Endothelial cell of umbilical vein (primary cell): ENCODE measurements at regions not wholly inside any gene's neighbourhood (a gene's known extent, or its start where the extent isn't known, plus 50 kb on each side); places are given as distances from the start of the nearest gene placed in this dataset.

ENCODE experiments used
- BruUV-seq: library from RNA; stranded (reverse); fragments of 400-500 nt; replicated peaks from 2 replicates; lab custom pipeline; 2021; lab: Mats Ljungman, UMichigan
- CTCF ChIA-PET: fragments of 300-600, 350-600 bp; sonication (Branson Sonifier 250); formaldehyde crosslinking; loops from one replicate; lab custom pipeline; 2021; ENCODE audit warnings: antibody characterized with exemption, inconsistent platforms; lab: Charles Lee
- POLR2A ChIA-PET: fragments of 300-600, 350-600 bp; sonication (Branson Sonifier 250); formaldehyde crosslinking; loops from one replicate; lab custom pipeline; 2021; ENCODE audit warnings: antibody characterized with exemption, inconsistent platforms; lab: Charles Lee
- DNase-seq: peaks from one replicate; pipeline ENCODE4 v3.0.0-alpha.2; 2011; ENCODE audit warnings: low read depth, low spot score
- FAIRE-seq: peaks from 2 replicates; lab custom pipeline; 2011; peaks lifted over from hg19 to GRCh38; lab: Jason Lieb, UNC
- H2AFZ ChIP-seq: 2 replicates; pipeline ENCODE4 v1.6.0; 2012; ENCODE audit warnings: low read depth, low read length, control low read depth, inconsistent platforms
- H3K27ac ChIP-seq: 2 replicates; pipeline ENCODE4 v1.5.1; 2011; ENCODE audit warnings: low read depth, mild to moderate bottlenecking, control low read depth, low read length, moderate library complexity; ENCODE audit not compliant: insufficient read depth
- H3K27me3 ChIP-seq, 2 experiments: 2 replicates each; pipeline versions ENCODE4 v1.6.0 to v1.6.1; 2011; ENCODE audit warnings: low read length in 2 of 2, mixed read lengths in 1 of 2; ENCODE audit not compliant: control insufficient read depth in 2 of 2, insufficient read depth in 2 of 2
- H3K36me3 ChIP-seq, 2 experiments: 2 replicates in 1 of 2; 3 replicates in 1 of 2; pipeline ENCODE4 v1.5.1; 2011; ENCODE audit warnings: low read length in 2 of 2, mild to moderate bottlenecking in 1 of 2, moderate library complexity in 1 of 2; ENCODE audit not compliant: control insufficient read depth in 2 of 2, insufficient read depth in 2 of 2; ENCODE audit errors: extremely low read depth in 1 of 2
- H3K4me1 ChIP-seq: 3 replicates; pipeline ENCODE4 v1.5.1; 2011; ENCODE audit warnings: mild to moderate bottlenecking, low read length; ENCODE audit not compliant: control insufficient read depth, insufficient read depth; ENCODE audit errors: extremely low read depth
- H3K4me2 ChIP-seq: 2 replicates; pipeline ENCODE4 v1.6.1; 2011; ENCODE audit warnings: low read length, control low read depth, mixed read lengths; ENCODE audit not compliant: insufficient read depth
- H3K4me3 ChIP-seq, 3 experiments: fragments of 200-600 bp in 1 of 3; sonication (generic), shearing (Covaris generic) in 1 of 3; replicated peaks in 1 of 3; 2 replicates each; pipeline ENCODE4 v1.5.1; 2011 to 2016; ENCODE audit warnings: control low read depth in 3 of 3, low read length in 3 of 3, mild to moderate bottlenecking in 2 of 3, inconsistent platforms in 1 of 3, low read depth in 1 of 3, moderate library complexity in 1 of 3; ENCODE audit not compliant: insufficient read depth in 1 of 3
- H3K79me2 ChIP-seq: 2 replicates; pipeline ENCODE4 v1.6.0; 2012; ENCODE audit warnings: low read length, inconsistent platforms; ENCODE audit not compliant: control insufficient read depth, insufficient read depth
- H3K9ac ChIP-seq: replicated peaks from 2 replicates; pipeline ENCODE3; 2011; ENCODE audit warnings: low read length, control low read depth; ENCODE audit not compliant: insufficient read depth; ENCODE audit errors: extremely low read depth
- H3K9me1 ChIP-seq: replicated peaks from 3 replicates; pipeline ENCODE4 v1.6.0; 2011; ENCODE audit warnings: mild to moderate bottlenecking, low read length; ENCODE audit not compliant: control insufficient read depth, insufficient read depth; ENCODE audit errors: extremely low read depth
- H3K9me3 ChIP-seq: replicated peaks from 2 replicates; pipeline ENCODE4 v1.5.1; 2012; ENCODE audit warnings: low read length, inconsistent platforms; ENCODE audit not compliant: control insufficient read depth, insufficient read depth
- H4K20me1 ChIP-seq: replicated peaks from 2 replicates; pipeline ENCODE3; 2011; ENCODE audit warnings: mild to moderate bottlenecking, low read length; ENCODE audit not compliant: control insufficient read depth, insufficient read depth; ENCODE audit errors: extremely low read depth
- CTCF ChIP-seq, 2 donors: IDR thresholded peaks; 1 replicate in 1 of 2; 2 replicates in 1 of 2; pipeline ENCODE4 v1.5.1; 2011; ENCODE audit warnings: low read length in 2 of 2, mild to moderate bottlenecking in 2 of 2, moderate library complexity in 2 of 2, control low read depth in 1 of 2, inconsistent platforms in 1 of 2, low read depth in 1 of 2; ENCODE audit not compliant: insufficient read depth in 1 of 2; ENCODE audit errors: extremely low read depth in 1 of 2
- EZH2 ChIP-seq: IDR thresholded peaks from 2 replicates; pipeline ENCODE4 v1.6.1; 2012; ENCODE audit warnings: borderline replicate concordance, low read depth, mild to moderate bottlenecking, moderate library complexity, low read length, inconsistent platforms; ENCODE audit not compliant: severe bottlenecking
- FOS ChIP-seq: IDR thresholded peaks from 2 replicates; pipeline ENCODE4 v1.6.1; 2011; ENCODE audit warnings: mild to moderate bottlenecking, low read length, moderate library complexity, borderline replicate concordance; ENCODE audit not compliant: insufficient read depth
- GATA2 ChIP-seq: IDR thresholded peaks from 2 replicates; pipeline ENCODE4 v1.7.0; 2011; ENCODE audit warnings: low read depth, mild to moderate bottlenecking, moderate library complexity, mixed read lengths, low read length; ENCODE audit not compliant: insufficient read length, insufficient read depth
- JUN ChIP-seq: IDR thresholded peaks from 2 replicates; pipeline ENCODE4 v1.6.1; 2011; ENCODE audit warnings: borderline replicate concordance, low read depth; ENCODE audit not compliant: insufficient read length, insufficient read depth
- MYC ChIP-seq: IDR thresholded peaks from one replicate; pipeline ENCODE4 v1.6.1; 2011; ENCODE audit warnings: mild to moderate bottlenecking, low read depth, low read length
- POLR2A ChIP-seq: IDR thresholded peaks from 2 replicates; pipeline ENCODE4 v1.6.1; 2012; ENCODE audit warnings: low read depth, mild to moderate bottlenecking, control low read depth, low read length
- POLR2AphosphoS5 ChIP-seq: IDR thresholded peaks from 2 replicates; pipeline ENCODE4 v1.6.1; 2012; ENCODE audit warnings: low read depth, mild to moderate bottlenecking, control low read depth, low read length, moderate library complexity; ENCODE audit not compliant: insufficient read depth
- dilution Hi-C: fragments of 300-500 bp; cut with MboI; formaldehyde crosslinking; loops from one replicate; pipeline ENCODE4 v1.15.0; 2019; ENCODE audit warnings: low sequenced_read_pairs; ENCODE audit not compliant: extremely low pct_ligation_motif_present
- intact Hi-C: fragments of 100-400 bp; cut with micrococcal nuclease; formaldehyde crosslinking; loops from one replicate; pipeline ENCODE4 v1.10.0; 2022
- TF ChIP-seq, protein P1 (sequence below): IDR thresholded peaks from 2 replicates; pipeline ENCODE4 v1.6.1; 2011; ENCODE audit not compliant: insufficient read depth, insufficient read length

- H4K20me1 ChIP-seq = no peaks in the 10 kb centered on the region
- no peak overlapping the region for H2AFZ ChIP-seq
- POLR2A ChIA-PET = no interaction called here
- no peak overlapping the region for H3K9ac ChIP-seq
- FAIRE-seq (no peak), DNase-seq (no peak)
- no peaks in the 10 kb centered on the region for H3K9me3 ChIP-seq
- H3K4me3 ChIP-seq = no peak overlapping the region
- no peaks in the 10 kb centered on the region for H3K36me3 ChIP-seq
- H3K4me2 ChIP-seq = no peak overlapping the region
- H3K27ac ChIP-seq = no peak overlapping the region
- dilution Hi-C loops = no loop called here
- CTCF ChIA-PET = no interaction called here
- no peaks in the 10 kb centered on the region for H3K27me3 ChIP-seq
- no peaks in the 10 kb centered on the region for H3K79me2 ChIP-seq
- intact Hi-C loops = no loop called here
- no peak for TF ChIP-seq POLR2AphosphoS5
- TF ChIP-seq POLR2A = no peak
- TF ChIP-seq FOS = no peak
- TF ChIP-seq GATA2 = no peak
- TF ChIP-seq JUN = no peak
- TF ChIP-seq MYC = no peak
- TF ChIP-seq CTCF (IDR thresholded peaks at IDR 0.05; ENCODE audit: extremely low read depth in 1 of 2, insufficient read depth in 1 of 2, low read depth in 1 of 2, low read length in 2 of 2) = no peak
- TF ChIP-seq, protein P1, sequence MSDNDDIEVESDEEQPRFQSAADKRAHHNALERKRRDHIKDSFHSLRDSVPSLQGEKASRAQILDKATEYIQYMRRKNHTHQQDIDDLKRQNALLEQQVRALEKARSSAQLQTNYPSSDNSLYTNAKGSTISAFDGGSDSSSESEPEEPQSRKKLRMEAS = no peak
- TF ChIP-seq EZH2 = no peak
- no TSS peak for BruUV-seq
- no peaks in the 10 kb centered on the region for H3K4me1 ChIP-seq
- no peaks in the 10 kb centered on the region for H3K9me1 ChIP-seq
Observed at GRCh38 chr15:95567686-95568085, 762.8 kb upstream of the NR2F2 start.
